Karpas-422 (cell line): ENCODE measurements at regions not wholly inside any gene's neighbourhood (a gene's known extent, or its start where the extent isn't known, plus 50 kb on each side); places are given as distances from the start of the nearest gene placed in this dataset.

Experiments
- DNase-seq: peaks from one replicate; pipeline ENCODE4 v3.0.0-alpha.2; 2015
- H2AFZ ChIP-seq: fragments of 200-600 bp; sonication (generic); 2 replicates; pipeline ENCODE4 v1.6.1; 2014; ENCODE audit warnings: antibody characterized with exemption, low read length, mixed read lengths
- H3K27ac ChIP-seq: fragments of 200-600 bp; sonication (generic); 2 replicates; pipeline ENCODE4 v1.5.1; 2014; ENCODE audit warnings: mild to moderate bottlenecking, low read length, moderate library complexity
- H3K27me3 ChIP-seq: fragments of 200-600 bp; sonication (generic); 2 replicates; pipeline ENCODE4 v1.6.1; 2014; ENCODE audit warnings: low read length, mixed read lengths
- H3K36me3 ChIP-seq: fragments of 200-600 bp; sonication (generic); 2 replicates; pipeline ENCODE4 v1.6.1; 2014; ENCODE audit warnings: low read length, mixed read lengths; ENCODE audit not compliant: insufficient read depth
- H3K4me1 ChIP-seq: fragments of 200-600 bp; sonication (generic); 2 replicates; pipeline ENCODE4 v1.6.1; 2014; ENCODE audit warnings: mild to moderate bottlenecking, low read length, mixed read lengths
- H3K4me2 ChIP-seq: fragments of 200-600 bp; sonication (generic); 2 replicates; pipeline ENCODE4 v1.6.1; 2014; ENCODE audit warnings: low read length, low read depth, mild to moderate bottlenecking; ENCODE audit not compliant: poor library complexity, severe bottlenecking
- H3K4me3 ChIP-seq: fragments of 200-600 bp; sonication (generic); 2 replicates; pipeline ENCODE4 v1.5.1; 2014; ENCODE audit warnings: mild to moderate bottlenecking, antibody characterized with exemption, low read length, mixed read lengths
- H3K79me2 ChIP-seq: fragments of 200-600 bp; sonication (generic); 2 replicates; pipeline ENCODE4 v1.6.1; 2014; ENCODE audit warnings: mild to moderate bottlenecking, low read length, mixed read lengths
- H3K9ac ChIP-seq: fragments of 200-600 bp; sonication (generic); 2 replicates; pipeline ENCODE4 v1.6.0; 2014; ENCODE audit warnings: low read length
- H3K9me2 ChIP-seq: fragments of 200-600 bp; sonication (generic), shearing (Covaris generic); replicated peaks from 2 replicates; pipeline ENCODE4 v1.6.0; 2014; ENCODE audit warnings: mild to moderate bottlenecking, low read length, moderate library complexity; ENCODE audit not compliant: insufficient read depth
- H3K9me3 ChIP-seq: fragments of 300-700, 200-600 bp; sonication (generic); 2 replicates; pipeline ENCODE4 v1.6.1; 2014; ENCODE audit warnings: low read length, mixed read lengths
- H4K20me1 ChIP-seq: fragments of 200-600 bp; sonication (generic); 2 replicates; pipeline ENCODE4 v1.6.1; 2014; ENCODE audit warnings: mild to moderate bottlenecking, antibody characterized with exemption, low read length, low read depth; ENCODE audit not compliant: insufficient read depth

- no peaks in the 10 kb centered on the region for H3K79me2 ChIP-seq
- no peak overlapping the region for H3K4me3 ChIP-seq
- H3K4me2 ChIP-seq = no peak overlapping the region
- no peaks in the 10 kb centered on the region for H4K20me1 ChIP-seq
- H3K9ac ChIP-seq = no peak overlapping the region
- H3K27me3 ChIP-seq = no peaks in the 10 kb centered on the region
- H3K36me3 ChIP-seq = no peaks in the 10 kb centered on the region
- DNase-seq = no peak
- no peaks in the 10 kb centered on the region for H3K4me1 ChIP-seq
- H3K27ac ChIP-seq = no peak overlapping the region
- H2AFZ ChIP-seq = no peak overlapping the region
- H3K9me2 ChIP-seq = no peaks in the 10 kb centered on the region
- no peaks in the 10 kb centered on the region; the same call in 1 of the 2 replicates for H3K9me3 ChIP-seq
Observed at GRCh38 chr18:43635397-43635796, 358.1 kb upstream of the SYT4 start.

- no peak overlapping the region for H3K4me3 ChIP-seq
Observed at GRCh38 chr18:43642727-43643330, 365.5 kb upstream of the SYT4 start.

GRCh38 chr18:43648002-43648401, 370.7 kb upstream of the SYT4 start:
- Histone ChIP-seq H3K9me3 (0 out of 2 replicates have a peak, but pooled peaks cover 6% of the 10 kb centered on the region), H4K20me1 (no peaks in the 10 kb centered on the region)
- DNase-seq = no peak

More at GRCh38 chr18:43642727-43643330, 365.5 kb upstream of the SYT4 start:
- H3K79me2 ChIP-seq = no peaks in the 10 kb centered on the region
- H3K9me2 ChIP-seq = no peaks in the 10 kb centered on the region
- no peaks in the 10 kb centered on the region for H3K4me1 ChIP-seq
- no peaks in the 10 kb centered on the region for H3K36me3 ChIP-seq
- DNase-seq = no peak
- H4K20me1 ChIP-seq = no peaks in the 10 kb centered on the region
- no peak overlapping the region for H3K4me2 ChIP-seq
- H2AFZ ChIP-seq = no peak overlapping the region
- H3K27ac ChIP-seq = no peak overlapping the region
- no peak overlapping the region for H3K9ac ChIP-seq
- H3K9me3 ChIP-seq = peaks cover 8% of the 10 kb centered on the region; the same call in 1 of the 2 replicates
- no peaks in the 10 kb centered on the region for H3K27me3 ChIP-seq

GRCh38 chr18:43649649-43650357, 372.5 kb upstream of the SYT4 start:
- Histone ChIP-seq H3K9me3 (peaks cover 10% of the 10 kb centered on the region; the same call in 1 of the 2 replicates), H4K20me1 (no peaks in the 10 kb centered on the region), H3K4me1 (no peaks in the 10 kb centered on the region), H3K27me3 (no peaks in the 10 kb centered on the region), H3K4me3 (no peak overlapping the region), H3K4me2 (no peak overlapping the region), H3K9me2 (no peaks in the 10 kb centered on the region), H3K79me2 (no peaks in the 10 kb centered on the region), H3K36me3 (no peaks in the 10 kb centered on the region), H3K9ac (no peak overlapping the region), H2AFZ (no peak overlapping the region), H3K27ac (no peak overlapping the region)
- no peak for DNase-seq

More at GRCh38 chr18:43648002-43648401, 370.7 kb upstream of the SYT4 start:
- no peak overlapping the region for H3K27ac ChIP-seq
- no peaks in the 10 kb centered on the region for H3K36me3 ChIP-seq
- H3K79me2 ChIP-seq = no peaks in the 10 kb centered on the region
- no peaks in the 10 kb centered on the region for H3K27me3 ChIP-seq
- no peak overlapping the region for H3K4me2 ChIP-seq
- no peaks in the 10 kb centered on the region for H3K9me2 ChIP-seq
- H3K4me3 ChIP-seq = no peak overlapping the region
- H3K4me1 ChIP-seq = no peaks in the 10 kb centered on the region
- no peak overlapping the region for H2AFZ ChIP-seq
- no peak overlapping the region for H3K9ac ChIP-seq

GRCh38 chr18:43650426-43650825, 373.1 kb upstream of the SYT4 start:
- Histone ChIP-seq H3K79me2 (no peaks in the 10 kb centered on the region), H3K4me2 (no peak overlapping the region), H4K20me1 (no peaks in the 10 kb centered on the region), H2AFZ (no peak overlapping the region), H3K4me1 (no peaks in the 10 kb centered on the region), H3K9me3 (peaks cover 10% of the 10 kb centered on the region; the same call in 1 of the 2 replicates), H3K4me3 (no peak overlapping the region), H3K27me3 (no peaks in the 10 kb centered on the region), H3K27ac (no peak overlapping the region), H3K36me3 (no peaks in the 10 kb centered on the region), H3K9me2 (no peaks in the 10 kb centered on the region), H3K9ac (no peak overlapping the region)
- no peak for DNase-seq

GRCh38 chr18:43651057-43651456, 373.8 kb upstream of the SYT4 start:
- Histone ChIP-seq H3K9me3 (peaks cover 10% of the 10 kb centered on the region; the same call in 1 of the 2 replicates), H3K9me2 (no peaks in the 10 kb centered on the region), H3K36me3 (no peaks in the 10 kb centered on the region), H2AFZ (no peak overlapping the region), H3K27me3 (no peaks in the 10 kb centered on the region), H3K9ac (no peak overlapping the region), H3K79me2 (no peaks in the 10 kb centered on the region), H4K20me1 (no peaks in the 10 kb centered on the region), H3K4me2 (no peak overlapping the region), H3K27ac (no peak overlapping the region), H3K4me3 (no peak overlapping the region), H3K4me1 (no peaks in the 10 kb centered on the region)
- DNase-seq = no peak

GRCh38 chr18:43656547-43656946, 379.3 kb upstream of the SYT4 start:
- Histone ChIP-seq H3K27ac (no peak overlapping the region), H3K27me3 (no peaks in the 10 kb centered on the region), H3K9me3 (peaks cover 7% of the 10 kb centered on the region; the same call in 1 of the 2 replicates), H4K20me1 (no peaks in the 10 kb centered on the region), H3K79me2 (no peaks in the 10 kb centered on the region), H3K36me3 (no peaks in the 10 kb centered on the region), H2AFZ (no peak overlapping the region), H3K4me2 (no peak overlapping the region), H3K4me1 (no peaks in the 10 kb centered on the region), H3K4me3 (no peak overlapping the region), H3K9ac (no peak overlapping the region), H3K9me2 (no peaks in the 10 kb centered on the region)
- no peak for DNase-seq

- Histone ChIP-seq H3K4me1 (no peaks in the 10 kb centered on the region), H3K27ac (no peak overlapping the region), H3K79me2 (no peaks in the 10 kb centered on the region), H3K36me3 (no peaks in the 10 kb centered on the region), H3K27me3 (no peaks in the 10 kb centered on the region), H3K4me2 (no peak overlapping the region), H2AFZ (no peak overlapping the region), H3K9me3 (no peaks in the 10 kb centered on the region), H3K9ac (no peak overlapping the region), H3K4me3 (no peak overlapping the region), H4K20me1 (no peaks in the 10 kb centered on the region), H3K9me2 (no peaks in the 10 kb centered on the region)
- peak; percentile 63 for DNase-seq
Observed at GRCh38 chr18:43661570-43661969, 384.3 kb upstream of the SYT4 start.
